GM12891 (cell line): ENCODE measurements at regions not wholly inside any gene's neighbourhood (a gene's known extent, or its start where the extent isn't known, plus 50 kb on each side); places are given as distances from the start of the nearest gene placed in this dataset.

Experiments
- DNase-seq: peaks from one replicate; pipeline ENCODE4 v3.0.0; 2011; ENCODE audit warnings: low spot score; ENCODE audit not compliant: insufficient read length
- FAIRE-seq: peaks from 2 replicates; lab custom pipeline; 2011; peaks lifted over from hg19 to GRCh38; lab: Jason Lieb, UNC
- PAX5 ChIP-seq: IDR thresholded peaks from 2 replicates; pipeline ENCODE4 v1.6.1; 2011; ENCODE audit warnings: low read length, moderate library complexity, mild to moderate bottlenecking; ENCODE audit not compliant: insufficient read depth, severe bottlenecking
- POLR2A ChIP-seq: IDR thresholded peaks from 2 replicates; pipeline ENCODE4 v1.6.1; 2011; ENCODE audit warnings: low read depth, low read length, control low read depth
- POLR2AphosphoS5 ChIP-seq: IDR thresholded peaks from 2 replicates; pipeline ENCODE4 v1.6.1; 2011; ENCODE audit warnings: low read depth, low read length, control low read depth
- POU2F2 ChIP-seq: IDR thresholded peaks from 2 replicates; pipeline ENCODE4 v1.6.1; 2011; ENCODE audit warnings: low read depth, mild to moderate bottlenecking, control low read depth, low read length, moderate library complexity
- SPI1 ChIP-seq: IDR thresholded peaks from 2 replicates; pipeline ENCODE4 v1.6.1; 2011; ENCODE audit warnings: low read depth, low read length, control low read depth
- TAF1 ChIP-seq: IDR thresholded peaks from 2 replicates; pipeline ENCODE4 v1.6.1; 2011; ENCODE audit warnings: low read depth, low read length, control low read depth

- no peak for TF ChIP-seq SPI1
- TF ChIP-seq POLR2AphosphoS5: no peak
- no peak for TF ChIP-seq POU2F2
- no peak for TF ChIP-seq POLR2A
- TF ChIP-seq PAX5: no peak
- no peak for TF ChIP-seq TAF1
- no peak for DNase-seq
- no peak for FAIRE-seq
Measured at GRCh38 chrX:39665830-39666518, 431.8 kb downstream of the BCOR start.

- DNase-seq (no peak), FAIRE-seq (no peak)
- TF ChIP-seq SPI1 (no peak), TAF1 (no peak), POU2F2 (no peak), PAX5 (no peak), POLR2AphosphoS5 (no peak), POLR2A (no peak)
Measured at GRCh38 chrX:39667191-39667590, 430.6 kb downstream of the BCOR start.

- TF ChIP-seq POLR2AphosphoS5: no peak
- no peak for TF ChIP-seq SPI1
- TF ChIP-seq PAX5: no peak
- no peak for TF ChIP-seq POU2F2
- TF ChIP-seq TAF1: no peak
- TF ChIP-seq POLR2A: no peak
- FAIRE-seq: no peak
Measured at GRCh38 chrX:39667736-39668482, 429.8 kb downstream of the BCOR start.

GRCh38 chrX:39669668-39670067, 428.1 kb downstream of the BCOR start:
- FAIRE-seq (no peak), DNase-seq (no peak)
- TF ChIP-seq POLR2A (no peak), PAX5 (no peak), POU2F2 (no peak), TAF1 (no peak), SPI1 (no peak), POLR2AphosphoS5 (no peak)

More at GRCh38 chrX:39667736-39668482, 429.8 kb downstream of the BCOR start:
- no peak for DNase-seq

- no peak for FAIRE-seq
- DNase-seq: no peak
- TF ChIP-seq PAX5 (no peak), SPI1 (no peak), POU2F2 (no peak), TAF1 (no peak), POLR2A (no peak), POLR2AphosphoS5 (no peak)
Measured at GRCh38 chrX:39670281-39670680, 427.5 kb downstream of the BCOR start.

GRCh38 chrX:39672405-39672804, 425.4 kb downstream of the BCOR start:
- no peak for FAIRE-seq
- no peak for TF ChIP-seq POU2F2
- no peak for TF ChIP-seq SPI1
- no peak for TF ChIP-seq TAF1
- no peak for TF ChIP-seq POLR2A
- TF ChIP-seq PAX5: no peak
- TF ChIP-seq POLR2AphosphoS5: no peak

GRCh38 chrX:39674490-39675161, 423.1 kb downstream of the BCOR start:
- DNase-seq (no peak), FAIRE-seq (no peak)
- TF ChIP-seq SPI1: no peak
- TF ChIP-seq POLR2A: no peak
- TF ChIP-seq TAF1: no peak
- no peak for TF ChIP-seq POU2F2
- TF ChIP-seq POLR2AphosphoS5: no peak
- TF ChIP-seq PAX5: no peak

More at GRCh38 chrX:39672405-39672804, 425.4 kb downstream of the BCOR start:
- no peak for DNase-seq

GRCh38 chrX:39675162-39675553, 422.6 kb downstream of the BCOR start:
- FAIRE-seq (no peak), DNase-seq (no peak)
- no peak for TF ChIP-seq POLR2AphosphoS5
- TF ChIP-seq POLR2A: no peak
- no peak for TF ChIP-seq POU2F2
- no peak for TF ChIP-seq TAF1
- no peak for TF ChIP-seq PAX5
- no peak for TF ChIP-seq SPI1

GRCh38 chrX:39675619-39676018, 422.1 kb downstream of the BCOR start:
- FAIRE-seq (no peak), DNase-seq (no peak)
- TF ChIP-seq TAF1 (no peak), PAX5 (no peak), POLR2A (no peak), POLR2AphosphoS5 (no peak), SPI1 (no peak), POU2F2 (no peak)
